GM10248 (cell line): ENCODE measurements at regions not wholly inside any gene's neighbourhood (a gene's known extent, or its start where the extent isn't known, plus 50 kb on each side); places are given as distances from the start of the nearest gene placed in this dataset.

Experiments used
- CTCF ChIA-PET: fragments of 300-600 bp; sonication (Branson Sonifier 250); formaldehyde crosslinking; extraction: SDS; loops from one replicate; lab custom pipeline; 2021; ENCODE audit warnings: antibody characterized with exemption; lab: Yijun Ruan, JAX
- POLR2A ChIA-PET: fragments of 350-650 bp; sonication (Branson Sonifier 250); formaldehyde crosslinking; extraction: SDS; loops from one replicate; lab custom pipeline; 2020; ENCODE audit warnings: antibody characterized with exemption; lab: Yijun Ruan, JAX
- DNase-seq: peaks from one replicate; pipeline ENCODE4 v3.0.0; 2012; ENCODE audit errors: extremely low spot score
- CTCF ChIP-seq: IDR thresholded peaks from 2 replicates; pipeline ENCODE4 v1.5.1; 2012; ENCODE audit warnings: mild to moderate bottlenecking, low read depth; ENCODE audit errors: extremely low read depth, missing control alignments, control extremely low read depth

- ChIA-PET POLR2A (no interaction called here), CTCF (no interaction called here)
- DNase-seq: no peak
- TF ChIP-seq CTCF: no peak
Observed at GRCh38 chr5:2993301-2993700, 241.8 kb upstream of the IRX2 start.

GRCh38 chr5:2992806-2993205 is 241.3 kb upstream of the IRX2 start:
- CTCF ChIA-PET: no interaction called here
- POLR2A ChIA-PET: no interaction called here
- no peak for TF ChIP-seq CTCF
- DNase-seq: no peak

- no peak for DNase-seq
- no peak for TF ChIP-seq CTCF
- ChIA-PET CTCF (no interaction called here), POLR2A (no interaction called here)
Observed at GRCh38 chr5:2991884-2992283, 240.4 kb upstream of the IRX2 start.

- ChIA-PET CTCF (no interaction called here), POLR2A (no interaction called here)
- DNase-seq: no peak
- TF ChIP-seq CTCF: no peak
Observed at GRCh38 chr5:2989517-2989916, 238.0 kb upstream of the IRX2 start.

GRCh38 chr5:2986301-2986700 is 234.8 kb upstream of the IRX2 start:
- CTCF ChIA-PET: no interaction called here
- POLR2A ChIA-PET: no interaction called here
- no peak for DNase-seq
- TF ChIP-seq CTCF: no peak

- no peak for TF ChIP-seq CTCF
- ChIA-PET POLR2A (no interaction called here), CTCF (no interaction called here)
- DNase-seq: no peak
Observed at GRCh38 chr5:2985718-2986117, 234.2 kb upstream of the IRX2 start.

GRCh38 chr5:2983583-2984300 is 232.3 kb upstream of the IRX2 start:
- ChIA-PET POLR2A (no interaction called here), CTCF (no interaction called here)
- no peak for TF ChIP-seq CTCF
- no peak for DNase-seq
